ENCODE measurements at regions not wholly inside any gene's neighbourhood (a gene's known extent, or its start where the extent isn't known, plus 50 kb on each side); places are given as distances from the start of the nearest gene placed in this dataset.
"Not testable (repeated sequence)": the region's sequence is repeated elsewhere in the genome, so short reads cannot be mapped to it uniquely, and the experiment has no call there.

DNA sequence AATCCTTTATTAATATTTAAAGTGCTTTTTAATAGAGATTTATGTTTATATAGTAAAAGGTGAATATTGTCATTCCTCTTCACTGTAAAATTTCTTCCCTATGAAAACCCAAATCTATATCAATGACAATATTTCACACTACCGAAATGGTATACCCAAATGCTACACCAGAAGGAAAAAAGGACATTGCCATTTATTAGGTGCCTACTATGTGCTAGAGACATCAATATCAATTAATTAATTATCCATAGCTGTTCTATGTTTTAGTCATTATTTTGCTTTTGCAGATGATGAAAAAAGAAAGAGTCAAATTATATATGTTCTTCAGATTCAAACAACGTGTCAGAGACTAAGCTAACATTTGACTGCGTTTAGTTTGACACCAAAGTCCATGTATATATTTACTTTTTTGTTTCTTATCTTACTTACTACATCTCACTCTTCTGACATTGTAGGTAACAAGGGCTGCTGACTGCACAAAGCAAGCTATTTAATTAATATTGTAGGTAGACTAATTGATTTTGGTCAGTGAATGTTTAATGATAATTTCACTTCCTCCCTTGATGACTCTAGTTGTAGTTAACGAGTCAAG, 614.0 kb upstream of the FOXG1 start:
- in situ Hi-C loops (cut with HindIII; ENCODE audit: low pct_unique_long_range_greater_than_20kb, low sequenced_read_pairs), result no loop called here
- DNase-seq (ENCODE audit: low read depth, low spot score), result no peak

DNA sequence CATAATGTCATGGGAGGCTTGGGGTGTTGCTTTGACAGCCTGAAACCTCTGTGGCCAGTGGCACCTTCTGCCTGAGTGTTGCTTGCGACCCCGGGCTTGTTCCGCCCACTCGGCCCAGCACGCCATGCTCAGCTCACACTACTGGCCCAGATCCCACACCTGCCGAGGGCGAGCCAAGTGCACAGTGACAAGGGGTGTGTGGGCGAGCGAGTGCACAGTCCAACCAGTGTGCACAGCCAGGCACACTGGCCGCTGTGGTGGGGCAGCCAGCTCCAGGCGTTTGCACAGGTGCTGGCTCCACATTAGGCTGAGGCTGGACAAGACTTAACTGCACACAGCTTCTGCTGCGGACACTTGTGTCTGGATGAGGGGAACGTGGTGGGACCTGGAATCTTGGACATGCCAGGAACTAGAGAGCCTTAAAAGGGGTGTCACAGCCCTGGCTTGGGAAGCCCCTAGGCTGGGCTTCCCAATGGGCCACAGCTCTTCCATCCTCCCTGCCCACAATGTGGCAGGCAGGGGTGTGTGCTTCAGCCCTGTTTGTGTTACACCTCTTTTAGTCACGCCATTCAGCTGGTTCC, 609.2 kb upstream of the FOXG1 start:
- in situ Hi-C loops (cut with HindIII; ENCODE audit: low pct_unique_long_range_greater_than_20kb, low sequenced_read_pairs), result no loop called here
- no peak for DNase-seq (ENCODE audit: low read depth, low spot score)

DNA sequence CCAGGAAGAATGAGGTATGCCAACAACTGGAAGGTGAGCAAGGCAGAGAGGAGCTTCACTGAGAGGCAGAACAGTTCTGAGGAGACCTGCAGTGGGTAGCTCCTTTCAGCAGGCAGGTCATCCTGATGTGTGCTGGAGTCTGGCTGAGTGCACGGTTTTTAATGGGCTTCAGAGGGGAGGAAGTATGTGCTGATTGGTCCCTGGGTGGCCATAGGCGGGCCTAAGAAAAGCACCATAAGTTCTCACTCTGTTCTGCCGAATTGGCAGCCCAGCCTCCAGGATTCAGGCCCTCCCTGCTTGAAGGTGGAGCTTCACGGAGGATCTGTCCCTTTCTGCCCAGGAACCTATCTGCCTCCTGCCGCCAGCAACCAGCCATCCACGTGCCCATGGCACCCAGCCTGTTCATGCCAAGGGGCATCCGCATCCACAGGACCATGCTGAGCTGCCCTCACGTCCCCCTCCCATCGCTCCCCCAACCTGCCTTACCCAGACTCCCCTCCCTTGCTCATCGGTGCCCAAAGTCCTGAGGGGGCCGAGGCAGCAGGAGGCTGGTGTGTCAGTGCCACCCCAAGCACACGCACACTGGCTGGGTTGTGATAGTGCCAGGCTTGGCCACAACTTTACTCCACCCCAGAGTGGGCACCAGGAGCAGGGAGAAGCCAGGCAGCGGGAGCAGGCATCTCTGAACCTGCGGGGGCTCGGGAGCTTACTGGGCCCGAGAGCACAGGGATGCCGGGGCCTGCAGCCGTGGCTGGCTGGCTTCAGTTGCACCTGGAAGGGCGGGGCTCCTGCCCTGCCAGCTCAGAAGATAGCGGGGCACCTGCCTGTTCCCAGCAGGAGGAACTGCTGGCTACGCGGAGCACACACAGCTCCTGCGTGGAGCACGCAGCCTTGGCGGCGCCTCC, 608.4 kb upstream of the FOXG1 start:
- in situ Hi-C loops (cut with HindIII; ENCODE audit: low pct_unique_long_range_greater_than_20kb, low sequenced_read_pairs), result no loop called here
- DNase-seq (ENCODE audit: low read depth, low spot score), result peak; percentile 10

DNA sequence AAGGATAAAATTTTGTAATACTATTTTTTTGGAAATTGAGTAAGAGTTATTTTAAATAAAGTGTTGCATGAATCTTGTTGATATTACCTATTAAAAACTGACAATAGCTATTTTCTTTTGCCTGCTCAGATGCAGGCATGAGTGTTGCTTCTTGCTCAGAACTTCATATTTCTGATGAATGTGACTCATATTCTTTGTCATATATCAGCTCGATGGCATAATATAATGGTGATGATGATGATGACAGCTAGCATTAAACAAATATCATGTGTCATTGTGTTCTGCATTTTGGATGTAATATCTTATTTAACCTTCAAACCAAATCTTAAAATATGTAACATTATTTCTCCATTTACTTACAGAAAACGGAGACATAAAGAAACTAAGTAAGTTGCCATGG, 605.5 kb upstream of the FOXG1 start:
- in situ Hi-C loops (cut with HindIII; ENCODE audit: low pct_unique_long_range_greater_than_20kb, low sequenced_read_pairs), result no loop called here
- no peak for DNase-seq (ENCODE audit: low read depth, low spot score)

DNA sequence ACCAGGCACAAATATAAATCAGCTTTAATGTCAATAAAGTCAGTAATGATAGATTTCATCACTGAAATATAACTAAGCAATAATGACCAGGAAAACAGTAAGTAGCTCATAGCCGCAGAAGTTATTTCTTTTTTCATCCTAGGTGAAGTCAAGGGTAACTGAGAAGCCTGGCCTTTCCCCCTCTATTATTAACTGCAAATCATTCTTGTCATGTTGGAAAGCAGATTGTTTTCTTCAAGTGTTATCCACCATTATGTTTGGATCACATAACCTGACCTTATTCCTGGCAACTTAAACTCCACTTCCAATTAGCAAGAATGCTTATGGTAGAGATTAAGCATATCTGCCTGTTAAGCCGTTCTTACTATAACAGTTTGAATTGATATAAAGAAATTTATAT, 603.4 kb upstream of the FOXG1 start:
- DNase-seq (ENCODE audit: low read depth, low spot score), result no peak
- in situ Hi-C loops (cut with HindIII; ENCODE audit: low pct_unique_long_range_greater_than_20kb, low sequenced_read_pairs), result no loop called here

DNA sequence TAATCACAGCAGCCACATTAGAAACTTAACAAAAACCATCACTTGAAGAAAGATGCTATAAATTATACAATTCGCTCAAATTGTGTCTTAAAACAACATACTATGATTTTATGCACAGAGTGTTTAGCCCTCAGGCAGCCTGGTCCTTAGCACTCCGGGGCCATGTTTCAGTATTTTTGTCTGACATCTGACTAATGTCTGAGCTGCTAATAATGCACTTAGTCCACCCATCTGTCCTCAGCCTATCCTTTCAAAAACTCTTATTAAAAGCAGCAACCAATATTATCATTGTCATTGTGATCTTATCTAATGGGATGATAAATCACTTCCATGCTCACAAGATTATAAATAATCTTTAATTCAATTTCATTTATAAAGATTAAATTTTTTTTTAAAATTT, 602.7 kb upstream of the FOXG1 start:
- DNase-seq (ENCODE audit: low read depth, low spot score), result no peak
- in situ Hi-C loops (cut with HindIII; ENCODE audit: low pct_unique_long_range_greater_than_20kb, low sequenced_read_pairs), result no loop called here

DNA sequence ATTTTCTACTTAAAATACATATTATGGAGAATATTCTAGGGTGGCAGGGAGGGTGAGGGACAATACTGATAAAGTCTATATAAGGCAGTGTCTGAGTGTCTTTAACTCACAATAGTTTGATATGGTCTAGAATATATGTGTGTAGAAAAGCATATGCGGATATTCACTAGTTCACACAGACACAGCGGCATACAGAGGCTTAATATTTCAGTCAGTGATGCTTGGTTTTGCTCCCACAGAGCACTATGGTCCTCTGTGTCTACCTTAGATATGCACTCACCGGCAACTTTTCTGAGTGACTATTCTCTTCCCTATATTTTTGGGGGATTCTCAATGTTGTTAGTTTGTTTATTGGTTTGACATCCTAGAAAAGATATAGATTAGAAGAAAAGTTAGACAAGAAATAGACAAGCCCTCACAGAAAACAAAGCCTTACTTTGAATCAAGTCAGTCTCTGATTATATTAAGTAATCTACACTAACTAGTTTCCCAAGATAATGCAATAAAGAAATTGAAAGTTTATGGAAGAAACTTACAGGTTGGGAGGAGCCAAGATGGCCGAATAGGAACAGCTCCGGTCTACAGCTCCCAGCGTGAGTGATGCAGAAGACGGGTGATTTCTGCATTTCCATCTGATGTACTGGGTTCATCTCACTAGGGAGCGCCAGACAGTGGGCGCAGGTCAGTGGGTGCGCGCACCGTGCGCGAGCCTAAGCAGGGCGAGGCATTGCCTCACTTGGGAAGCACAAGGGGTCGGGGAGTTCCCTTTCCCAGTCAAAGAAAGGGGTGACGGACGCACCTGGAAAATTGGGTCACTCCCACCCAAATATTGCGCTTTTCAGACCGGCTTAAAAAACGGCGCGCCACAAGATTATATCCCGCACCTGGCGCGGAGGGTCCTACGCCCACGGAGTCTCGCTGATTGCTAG, 578.4 kb upstream of the FOXG1 start:
- in situ Hi-C loops (cut with HindIII; ENCODE audit: low pct_unique_long_range_greater_than_20kb, low sequenced_read_pairs); DNase-seq (ENCODE audit: low read depth, low spot score): not testable (repeated sequence)

DNA sequence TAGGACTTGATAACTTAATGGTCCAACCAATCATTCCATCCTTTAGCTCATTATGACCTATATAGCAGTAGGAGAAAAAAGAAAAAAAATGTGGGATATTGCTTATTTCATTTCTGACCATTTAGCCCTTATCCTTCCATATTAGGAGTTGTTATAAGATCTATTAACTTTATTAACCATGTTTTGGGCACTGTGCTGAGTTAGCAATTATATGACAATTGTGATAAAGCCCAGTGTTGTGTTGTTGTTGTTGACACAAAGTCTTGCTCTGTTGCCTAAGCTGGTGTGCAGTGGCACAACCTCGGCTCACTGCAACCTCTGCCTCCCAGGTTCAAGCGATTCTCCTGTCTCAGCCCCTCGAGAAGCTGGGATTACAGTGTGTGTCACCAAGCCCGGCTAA, 569.7 kb upstream of the FOXG1 start:
- in situ Hi-C loops (cut with HindIII; ENCODE audit: low pct_unique_long_range_greater_than_20kb, low sequenced_read_pairs), result no loop called here
- DNase-seq (ENCODE audit: low read depth, low spot score), result no peak

DNA sequence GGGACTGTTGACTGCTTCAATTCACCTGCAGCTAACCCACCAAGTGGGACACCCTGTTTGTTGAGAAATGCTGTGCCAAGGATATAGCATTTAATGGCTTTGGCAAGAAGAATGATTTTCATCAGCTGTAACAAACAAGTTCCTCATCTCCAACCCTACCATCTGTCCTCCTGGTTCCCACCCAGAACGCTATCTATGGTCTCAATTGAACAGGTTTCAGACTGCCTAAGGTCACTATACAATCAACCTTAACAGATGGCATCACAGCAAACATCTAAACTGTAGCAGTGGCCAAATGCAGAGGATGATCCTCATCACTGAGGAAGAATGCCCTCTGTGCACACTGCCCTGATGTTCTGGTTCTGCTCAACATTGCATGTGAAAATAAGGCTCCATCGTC, 546.2 kb upstream of the FOXG1 start:
- in situ Hi-C loops (cut with HindIII; ENCODE audit: low pct_unique_long_range_greater_than_20kb, low sequenced_read_pairs), result no loop called here
- no peak for DNase-seq (ENCODE audit: low read depth, low spot score)

DNA sequence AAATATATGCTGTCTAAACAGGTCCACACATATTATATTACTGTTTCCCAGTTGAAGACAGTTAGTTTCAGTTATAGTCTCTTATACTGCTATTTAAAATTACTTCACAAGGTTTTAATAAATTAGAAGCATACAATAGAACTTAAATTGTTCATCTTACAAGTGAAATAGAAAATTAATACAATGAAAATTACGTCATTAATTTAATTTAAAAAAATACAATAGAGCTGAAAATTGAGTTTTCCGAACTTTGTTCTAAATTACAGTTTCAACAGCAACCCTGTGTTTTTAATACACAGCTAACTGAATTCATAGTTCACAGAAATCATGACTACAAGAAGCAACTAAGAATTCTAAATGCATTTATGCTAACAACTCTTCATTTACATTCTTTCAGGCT, 525.7 kb upstream of the FOXG1 start:
- in situ Hi-C loops (cut with HindIII; ENCODE audit: low pct_unique_long_range_greater_than_20kb, low sequenced_read_pairs), result no loop called here
- no peak for DNase-seq (ENCODE audit: low read depth, low spot score)

DNA sequence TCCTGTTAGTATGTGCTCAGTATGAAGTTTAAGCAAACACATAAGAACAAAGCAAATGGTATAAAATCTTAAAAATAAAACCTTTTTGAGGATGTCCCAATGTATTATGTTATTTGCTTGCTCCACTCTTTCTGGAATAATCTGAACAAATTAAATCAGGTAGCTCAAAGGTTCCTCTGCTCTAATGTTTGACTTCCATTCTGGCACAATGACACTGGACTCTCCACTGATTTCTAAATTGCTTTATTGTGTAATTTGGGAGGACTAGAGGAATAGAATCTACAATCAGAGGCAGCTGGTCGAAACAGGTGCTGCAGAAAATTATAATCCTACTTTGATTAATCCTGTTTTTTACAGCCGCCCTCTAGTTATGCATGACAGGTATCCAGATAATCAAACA, 523.7 kb upstream of the FOXG1 start:
- in situ Hi-C loops (cut with HindIII; ENCODE audit: low pct_unique_long_range_greater_than_20kb, low sequenced_read_pairs), result no loop called here
- DNase-seq (ENCODE audit: low read depth, low spot score), result no peak

DNA sequence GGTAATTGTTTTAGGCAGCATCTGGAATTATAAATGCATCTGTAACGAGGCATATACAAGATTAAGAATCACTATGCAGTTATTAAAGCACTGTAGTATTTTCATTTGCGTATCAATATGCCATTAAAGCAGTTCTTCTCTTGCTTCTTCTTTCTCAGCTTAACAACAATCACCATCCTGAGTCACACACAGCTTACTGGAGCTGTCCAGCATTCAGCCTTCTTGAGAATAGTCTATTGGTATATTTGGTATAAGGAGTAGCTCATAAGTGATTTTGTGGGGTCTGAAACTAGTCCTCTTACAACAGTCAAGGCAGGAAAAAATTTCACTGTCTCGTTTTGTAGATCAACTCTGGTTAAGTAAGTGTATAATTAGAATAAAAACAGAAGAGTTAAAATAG, 523.0 kb upstream of the FOXG1 start:
- in situ Hi-C loops (cut with HindIII; ENCODE audit: low pct_unique_long_range_greater_than_20kb, low sequenced_read_pairs), result no loop called here
- DNase-seq (ENCODE audit: low read depth, low spot score), result no peak

DNA sequence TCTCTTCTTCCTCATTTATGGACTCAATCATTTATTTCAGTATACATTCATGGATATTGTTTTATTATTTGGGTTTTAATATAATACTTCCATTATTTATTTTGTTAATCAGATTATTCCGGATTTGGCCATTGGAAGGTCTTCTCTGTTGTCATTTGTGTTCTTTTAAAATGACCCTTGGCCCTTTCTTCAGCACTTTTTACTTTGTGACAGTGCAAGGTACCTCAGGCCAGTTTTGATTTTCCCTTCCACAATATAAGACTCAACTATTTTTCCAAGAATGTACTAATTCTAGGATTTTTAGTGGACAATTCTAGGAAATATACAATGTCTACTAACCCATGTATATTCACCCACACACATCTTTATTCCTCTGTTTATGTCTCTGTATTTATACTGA, 521.4 kb upstream of the FOXG1 start:
- in situ Hi-C loops (cut with HindIII; ENCODE audit: low pct_unique_long_range_greater_than_20kb, low sequenced_read_pairs), result no loop called here
- no peak for DNase-seq (ENCODE audit: low read depth, low spot score)

DNA sequence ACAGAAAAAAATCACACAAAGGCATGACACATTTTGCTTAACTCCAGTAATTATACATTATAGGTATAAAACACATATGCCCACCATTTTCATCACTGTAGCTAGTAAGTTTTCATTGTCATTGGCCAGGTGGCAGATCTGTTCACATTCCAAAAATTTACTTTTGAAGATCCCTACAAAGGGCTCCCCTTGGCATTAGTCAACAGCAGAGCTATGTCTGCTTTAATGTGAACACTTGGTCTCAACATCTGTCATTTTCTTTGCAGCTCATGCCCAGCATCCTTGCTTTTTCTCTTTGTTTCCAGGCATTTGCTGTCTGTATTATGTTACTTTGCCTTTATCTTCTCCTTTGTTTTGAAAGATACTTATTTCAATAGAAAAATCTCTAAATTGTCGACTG, 519.1 kb upstream of the FOXG1 start:
- in situ Hi-C loops (cut with HindIII; ENCODE audit: low pct_unique_long_range_greater_than_20kb, low sequenced_read_pairs), result no loop called here
- DNase-seq (ENCODE audit: low read depth, low spot score), result no peak

DNA sequence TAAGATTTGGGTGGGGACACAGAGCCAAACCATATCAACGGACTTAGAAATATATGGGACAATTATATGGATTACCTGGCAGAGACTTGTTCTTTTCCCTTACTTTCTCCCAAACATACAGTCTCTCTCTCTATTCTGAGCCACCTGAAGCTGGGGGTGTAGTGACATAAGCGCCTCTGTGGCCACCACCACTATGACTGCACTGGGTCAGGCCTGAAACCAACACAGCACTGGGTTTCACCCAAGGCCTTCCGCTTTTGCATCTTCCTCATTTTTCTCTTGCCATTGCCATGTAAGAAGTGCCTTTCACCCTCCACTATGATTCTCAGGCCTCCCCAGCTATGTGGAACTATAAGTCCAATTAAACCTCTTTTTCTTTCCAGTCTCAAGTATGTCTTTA, 514.5 kb upstream of the FOXG1 start:
- DNase-seq (ENCODE audit: low read depth, low spot score); in situ Hi-C loops (cut with HindIII; ENCODE audit: low pct_unique_long_range_greater_than_20kb, low sequenced_read_pairs): not testable (repeated sequence)

DNA sequence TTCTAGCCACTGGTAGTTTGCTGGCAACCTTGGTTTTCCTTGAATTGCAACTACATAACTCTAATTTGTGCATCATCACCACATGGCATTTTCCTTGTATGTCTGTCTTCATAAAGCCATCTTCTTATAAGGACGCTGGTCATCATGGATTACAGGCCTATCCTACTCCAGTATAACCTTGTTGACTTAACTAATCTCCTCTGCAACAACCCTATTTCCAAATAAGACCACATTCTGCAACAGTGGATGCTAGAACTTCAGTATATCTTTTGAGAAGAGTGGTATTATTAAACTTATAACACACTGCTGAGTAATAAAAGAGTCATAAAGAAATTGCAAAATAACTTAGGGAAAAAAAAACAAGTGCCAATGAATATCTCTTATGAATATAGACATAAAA, 511.8 kb upstream of the FOXG1 start:
- DNase-seq (ENCODE audit: low read depth, low spot score), result no peak
- in situ Hi-C loops (cut with HindIII; ENCODE audit: low pct_unique_long_range_greater_than_20kb, low sequenced_read_pairs), result no loop called here

DNA sequence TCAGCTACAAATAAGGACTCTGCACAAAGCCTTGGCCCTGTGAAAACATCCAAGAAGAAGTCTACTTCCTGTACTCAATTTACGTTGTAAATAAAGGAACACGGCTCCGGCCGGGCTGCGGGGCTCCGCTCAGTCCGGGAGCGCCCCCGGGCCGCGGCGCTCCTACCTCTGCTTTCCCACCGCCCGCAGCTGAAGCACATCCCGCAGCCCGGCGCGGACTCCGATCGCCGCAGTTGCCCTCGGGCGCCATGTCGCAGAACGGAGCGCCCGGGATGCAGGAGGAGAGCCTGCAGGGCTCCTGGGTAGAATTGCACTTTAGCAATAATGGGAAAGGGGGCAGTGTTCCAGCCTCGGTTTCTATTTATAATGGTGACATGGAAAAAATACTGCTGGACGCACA, 502.3 kb upstream of the FOXG1 start:
- in situ Hi-C loops (cut with HindIII; ENCODE audit: low pct_unique_long_range_greater_than_20kb, low sequenced_read_pairs), result no loop called here
- no peak for DNase-seq (ENCODE audit: low read depth, low spot score)

DNA sequence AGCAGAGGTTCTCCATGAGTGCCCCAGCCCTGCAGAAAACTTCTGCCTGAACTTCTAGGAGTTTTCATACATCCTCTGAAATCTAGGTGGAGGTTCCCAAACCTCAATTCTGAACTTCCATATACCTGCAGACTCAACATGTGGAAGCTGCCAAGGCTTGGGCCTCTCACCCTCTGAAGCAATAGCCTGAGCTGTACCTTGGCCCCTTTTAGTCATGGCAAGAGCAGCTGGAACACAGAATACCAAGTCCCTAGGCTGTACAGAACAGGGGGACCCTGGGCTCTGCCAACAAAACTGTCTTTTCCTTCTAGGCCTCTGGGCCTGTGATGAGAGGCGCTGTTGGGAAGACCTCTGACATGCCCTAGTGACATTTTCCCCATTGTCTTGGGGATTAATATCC, 494.3 kb upstream of the FOXG1 start:
- no peak for DNase-seq (ENCODE audit: low read depth, low spot score)
- in situ Hi-C loops (cut with HindIII; ENCODE audit: low pct_unique_long_range_greater_than_20kb, low sequenced_read_pairs), result no loop called here

Measured in SK-MEL-5 (cell line).